NCI-H526 treated with DMSO at 0.1 percent for 48 hours (cell line): ENCODE measurements at regions not wholly inside any gene's neighbourhood (a gene's known extent, or its start where the extent isn't known, plus 50 kb on each side); places are given as distances from the start of the nearest gene placed in this dataset.
"Not testable (repeated sequence)": the region's sequence is repeated elsewhere in the genome, so short reads cannot be mapped to it uniquely, and the experiment has no call there.

Source experiments
- DNase-seq: peaks from one replicate; lab custom pipeline; 2025; lab: John Stamatoyannopoulos, UW

GRCh38 chrX:22534643-22535042 lies 261.9 kb downstream of the CBLL2 start:
- no peak for DNase-seq

GRCh38 chrX:22536746-22537304 lies 264.1 kb downstream of the CBLL2 start:
- DNase-seq: no peak

GRCh38 chrX:22538580-22538979 lies 265.9 kb downstream of the CBLL2 start:
- DNase-seq: no peak

GRCh38 chrX:22541926-22542325 lies 269.2 kb downstream of the CBLL2 start:
- no peak for DNase-seq

- no peak for DNase-seq
Measured at GRCh38 chrX:22542641-22543040, 269.9 kb downstream of the CBLL2 start.

- no peak for DNase-seq
Measured at GRCh38 chrX:22559506-22559905, 286.8 kb downstream of the CBLL2 start.

- no peak for DNase-seq
Measured at GRCh38 chrX:22575161-22575845, 302.6 kb downstream of the CBLL2 start.

GRCh38 chrX:22577181-22577580 lies 304.5 kb downstream of the CBLL2 start:
- no peak for DNase-seq

GRCh38 chrX:22585831-22586230 lies 313.1 kb downstream of the CBLL2 start:
- no peak for DNase-seq

- DNase-seq: no peak
Measured at GRCh38 chrX:22589845-22590244, 317.1 kb downstream of the CBLL2 start.

- no peak for DNase-seq
Measured at GRCh38 chrX:22594766-22595165, 322.1 kb downstream of the CBLL2 start.

- no peak for DNase-seq
Measured at GRCh38 chrX:22603060-22603459, 330.3 kb downstream of the CBLL2 start.

- not testable (repeated sequence) for DNase-seq
Measured at GRCh38 chrX:22609452-22609851, 336.7 kb downstream of the CBLL2 start.

- no peak for DNase-seq
Measured at GRCh38 chrX:22616867-22617266, 344.2 kb downstream of the CBLL2 start.

- no peak for DNase-seq
Measured at GRCh38 chrX:22627576-22627975, 354.9 kb downstream of the CBLL2 start.

GRCh38 chrX:22628275-22628674 lies 355.6 kb downstream of the CBLL2 start:
- no peak for DNase-seq

GRCh38 chrX:22629105-22629725 lies 356.5 kb downstream of the CBLL2 start:
- DNase-seq: no peak

GRCh38 chrX:22634083-22634482 lies 361.4 kb downstream of the CBLL2 start:
- DNase-seq: no peak

GRCh38 chrX:22634751-22635150 lies 362.0 kb downstream of the CBLL2 start:
- DNase-seq: no peak

- no peak for DNase-seq
Measured at GRCh38 chrX:22648281-22648680, 351.5 kb upstream of the DDX53 start.

- no peak for DNase-seq
Measured at GRCh38 chrX:22650691-22651090, 349.1 kb upstream of the DDX53 start.

GRCh38 chrX:22652596-22652995 lies 347.2 kb upstream of the DDX53 start:
- no peak for DNase-seq

GRCh38 chrX:22660756-22661155 lies 339.0 kb upstream of the DDX53 start:
- DNase-seq: no peak

- no peak for DNase-seq
Measured at GRCh38 chrX:22662776-22663175, 337.0 kb upstream of the DDX53 start.
